H1 (cell line): ENCODE measurements at regions not wholly inside any gene's neighbourhood (a gene's known extent, or its start where the extent isn't known, plus 50 kb on each side); places are given as distances from the start of the nearest gene placed in this dataset.

Experiments
- CTCF ChIA-PET: fragments of 300-600 bp; sonication (Branson Sonifier 250); formaldehyde crosslinking; loops from one replicate; lab custom pipeline; 2021; ENCODE audit not compliant: partially characterized antibody; lab: Charles Lee
- POLR2A ChIA-PET: fragments of 300-600 bp; sonication (Branson Sonifier 250); formaldehyde crosslinking; loops from one replicate; lab custom pipeline; 2021; ENCODE audit warnings: inconsistent platforms; ENCODE audit not compliant: partially characterized antibody; lab: Charles Lee
- DNase-seq, 2 experiments: peaks; one replicate each; pipeline versions ENCODE4 v3.0.0 to v3.0.0-alpha.2; 2010 to 2022; ENCODE audit warnings: low spot score in 2 of 2, low read depth in 1 of 2, mixed read lengths in 1 of 2
- FAIRE-seq: peaks from 2 replicates; lab custom pipeline; 2011; peaks lifted over from hg19 to GRCh38; lab: Jason Lieb, UNC
- H2AFZ ChIP-seq: 2 replicates; pipeline ENCODE4 v1.8.1; 2012; ENCODE audit warnings: low read length, inconsistent platforms
- H2AK5ac ChIP-seq: 2 replicates; pipeline ENCODE4 v1.6.1; 2013; ENCODE audit warnings: low read depth, low read length
- H2BK120ac ChIP-seq: replicated peaks from 2 replicates; pipeline ENCODE3; 2013; ENCODE audit warnings: low read depth, low read length, inconsistent platforms
- H2BK12ac ChIP-seq: 2 replicates; pipeline ENCODE4 v1.6.1; 2013; ENCODE audit warnings: low read depth, low read length
- H2BK15ac ChIP-seq: 2 replicates; pipeline ENCODE4 v1.6.1; 2013; ENCODE audit warnings: low read length
- H2BK20ac ChIP-seq: 2 replicates; pipeline ENCODE4 v1.6.1; 2013; ENCODE audit warnings: low read length
- H2BK5ac ChIP-seq: 2 replicates; pipeline ENCODE4 v1.6.1; 2013; ENCODE audit warnings: low read depth, low read length
- H3K14ac ChIP-seq: 2 replicates; pipeline ENCODE4 v1.6.1; 2013; ENCODE audit warnings: inconsistent platforms; ENCODE audit not compliant: insufficient read length
- H3K18ac ChIP-seq: 2 replicates; pipeline ENCODE4 v1.6.1; 2013; ENCODE audit warnings: low read length; ENCODE audit errors: extremely low read depth
- H3K23ac ChIP-seq: 2 replicates; pipeline ENCODE4 v1.6.1; 2013; ENCODE audit warnings: inconsistent platforms; ENCODE audit not compliant: insufficient read length
- H3K23me2 ChIP-seq: 2 replicates; pipeline ENCODE4 v1.6.1; 2013; ENCODE audit warnings: low read depth, low read length
- H3K27ac ChIP-seq: 2 replicates; pipeline ENCODE4 v1.6.1; 2011; ENCODE audit warnings: low read depth, low read length, inconsistent platforms
- H3K27me3 ChIP-seq, 4 experiments: replicated peaks in 1 of 4; 1 replicate in 1 of 4; 2 replicates in 3 of 4; pipeline versions ENCODE4 v1.6.1 to v1.8.1; 2011 to 2013; ENCODE audit warnings: low read length in 3 of 4, mild to moderate bottlenecking in 3 of 4, inconsistent platforms in 2 of 4, mixed read lengths in 2 of 4, moderate library complexity in 1 of 4; ENCODE audit not compliant: control insufficient read depth in 3 of 4, insufficient read depth in 3 of 4; ENCODE audit errors: extremely low read depth in 1 of 4
- H3K36me3 ChIP-seq, 4 experiments: 2 replicates each; pipeline versions ENCODE4 v1.6.1 to v1.8.1; 2011 to 2013; ENCODE audit warnings: mild to moderate bottlenecking in 4 of 4, low read length in 3 of 4, moderate library complexity in 2 of 4, control low read depth in 1 of 4, inconsistent platforms in 1 of 4; ENCODE audit not compliant: insufficient read depth in 4 of 4, control insufficient read depth in 2 of 4
- H3K4ac ChIP-seq: replicated peaks from 2 replicates; pipeline ENCODE3; 2013; ENCODE audit warnings: low read length, low read depth, mixed read lengths, inconsistent platforms; ENCODE audit not compliant: insufficient read length
- H3K4me1 ChIP-seq, 4 experiments: replicated peaks in 1 of 4; 1 replicate in 1 of 4; 2 replicates in 3 of 4; pipeline versions ENCODE4 v1.6.1 to v1.8.1; 2011 to 2013; ENCODE audit warnings: low read length in 3 of 4, inconsistent platforms in 2 of 4, mixed read lengths in 1 of 4; ENCODE audit not compliant: insufficient read depth in 4 of 4, control insufficient read depth in 3 of 4
- H3K4me2 ChIP-seq, 2 experiments: 2 replicates each; pipeline versions ENCODE4 v1.6.1 to v1.8.1; 2011 to 2013; ENCODE audit warnings: low read depth in 2 of 2, low read length in 2 of 2, control low read depth in 1 of 2, inconsistent platforms in 1 of 2, mild to moderate bottlenecking in 1 of 2; ENCODE audit not compliant: insufficient read depth in 1 of 2
- H3K4me3 ChIP-seq, 4 experiments: fragments of 200-600, 300-600 bp in 1 of 4; sonication (generic), shearing (Covaris generic), sonication (Bioruptor Twin) in 1 of 4; 2 replicates each; pipeline versions ENCODE4 v1.5.1 to v1.8.1; 2011 to 2016; ENCODE audit warnings: low read length in 4 of 4, low read depth in 3 of 4, control low read depth in 2 of 4, inconsistent platforms in 2 of 4, mild to moderate bottlenecking in 2 of 4, mixed read lengths in 1 of 4, moderate library complexity in 1 of 4; ENCODE audit not compliant: insufficient read depth in 2 of 4; ENCODE audit errors: extremely low read depth in 1 of 4
- H3K56ac ChIP-seq: replicated peaks from 2 replicates; pipeline ENCODE3; 2013; ENCODE audit warnings: low read depth, mild to moderate bottlenecking, mixed read lengths, low read length, inconsistent platforms; ENCODE audit not compliant: insufficient read length
- H3K79me1 ChIP-seq: 2 replicates; pipeline ENCODE4 v1.6.1; 2013; ENCODE audit warnings: low read depth, low read length, control low read depth
- H3K79me2 ChIP-seq, 2 experiments: 2 replicates each; pipeline versions ENCODE4 v1.6.1 to v1.8.1; 2012 to 2013; ENCODE audit warnings: low read length in 2 of 2, mild to moderate bottlenecking in 2 of 2, inconsistent platforms in 1 of 2; ENCODE audit not compliant: insufficient read depth in 2 of 2, control insufficient read depth in 1 of 2
- H3K9ac ChIP-seq, 4 experiments: replicated peaks in 1 of 4; 1 replicate in 1 of 4; 2 replicates in 3 of 4; pipeline versions ENCODE4 v1.6.1 to v1.8.1; 2011 to 2013; ENCODE audit warnings: low read depth in 3 of 4, low read length in 3 of 4, control low read depth in 2 of 4, mild to moderate bottlenecking in 2 of 4, moderate library complexity in 2 of 4, inconsistent platforms in 1 of 4; ENCODE audit errors: extremely low read depth in 1 of 4
- H3K9me3 ChIP-seq, 2 experiments: 2 replicates each; pipeline versions ENCODE4 v1.6.1 to v1.8.1; 2012 to 2013; ENCODE audit warnings: mild to moderate bottlenecking in 2 of 2, moderate library complexity in 2 of 2, control low read depth in 1 of 2, inconsistent platforms in 1 of 2, low read depth in 1 of 2, low read length in 1 of 2, mixed read lengths in 1 of 2; ENCODE audit not compliant: insufficient read depth in 2 of 2
- H4K20me1 ChIP-seq, 2 experiments: replicated peaks in 1 of 2; 2 replicates each; pipeline versions ENCODE3 to v1.8.1; 2011 to 2013; ENCODE audit warnings: inconsistent platforms in 2 of 2, low read length in 2 of 2, mild to moderate bottlenecking in 1 of 2; ENCODE audit not compliant: insufficient read depth in 2 of 2, control insufficient read depth in 1 of 2
- H4K5ac ChIP-seq: 2 replicates; pipeline ENCODE4 v1.6.1; 2013; ENCODE audit warnings: low read length, low read depth, mixed read lengths, inconsistent platforms; ENCODE audit not compliant: insufficient read length
- H4K8ac ChIP-seq: 2 replicates; pipeline ENCODE4 v1.8.0; 2013; ENCODE audit warnings: mild to moderate bottlenecking, moderate library complexity, low read length, inconsistent platforms; ENCODE audit not compliant: insufficient read depth; ENCODE audit errors: extremely low read depth
- H4K91ac ChIP-seq: replicated peaks from 2 replicates; pipeline ENCODE3; 2013; ENCODE audit warnings: low read length, mixed read lengths, inconsistent platforms; ENCODE audit not compliant: insufficient read length
- ASH2L ChIP-seq: fragments of 200-600, 300-600 bp; sonication (generic); IDR thresholded peaks from one replicate; pipeline ENCODE4 v1.7.1; 2017; ENCODE audit warnings: low read length
- CBX5 ChIP-seq: fragments of 300-800, 300-1000 bp; sonication (generic); IDR thresholded peaks from 2 replicates; pipeline ENCODE4 v1.7.1; 2016; ENCODE audit warnings: antibody characterized with exemption, low read length, low read depth
- CEBPB ChIP-seq: IDR thresholded peaks from 2 replicates; pipeline ENCODE4 v1.6.1; 2012; ENCODE audit warnings: low read depth, low read length
- CHD1 ChIP-seq: IDR thresholded peaks from 2 replicates; pipeline ENCODE4 v1.6.1; 2012; ENCODE audit warnings: low read depth, low read length, improper control_type of control experiment
- EP300 ChIP-seq, 2 experiments: IDR thresholded peaks; 1 replicate in 1 of 2; 2 replicates in 1 of 2; pipeline ENCODE4 v1.6.1; 2011 to 2012; ENCODE audit warnings: low read depth in 2 of 2, low read length in 2 of 2, mild to moderate bottlenecking in 2 of 2, borderline replicate concordance in 1 of 2, inconsistent platforms in 1 of 2, moderate library complexity in 1 of 2
- FOSL1 ChIP-seq: IDR thresholded peaks from 2 replicates; pipeline ENCODE4 v1.6.1; 2011; ENCODE audit warnings: mild to moderate bottlenecking, low read depth, low read length, moderate library complexity; ENCODE audit not compliant: insufficient read depth
- GTF2F1 ChIP-seq: IDR thresholded peaks from 2 replicates; pipeline ENCODE4 v1.6.1; 2012; ENCODE audit warnings: low read depth, low read length, improper control_type of control experiment, borderline replicate concordance
- HDAC6 ChIP-seq: IDR thresholded peaks from one replicate; pipeline ENCODE4 v1.7.1; 2012; ENCODE audit warnings: low read depth, mild to moderate bottlenecking, inconsistent platforms, low read length, moderate library complexity
- JUN ChIP-seq: IDR thresholded peaks from 2 replicates; pipeline ENCODE4 v1.6.1; 2011; ENCODE audit warnings: low read depth, mild to moderate bottlenecking, improper control_type of control experiment, low read length
- JUND ChIP-seq: IDR thresholded peaks from 2 replicates; pipeline ENCODE4 v1.6.1; 2011; ENCODE audit warnings: mild to moderate bottlenecking, improper control_type of control experiment, low read length
- NRF1 ChIP-seq: IDR thresholded peaks from 2 replicates; pipeline ENCODE4 v1.6.1; 2011; ENCODE audit warnings: mild to moderate bottlenecking, low read depth, low read length, improper control_type of control experiment
- RFX5 ChIP-seq: IDR thresholded peaks from 2 replicates; pipeline ENCODE4 v1.6.1; 2011; ENCODE audit warnings: low read depth, low read length, improper control_type of control experiment, borderline replicate concordance
- RNF2 ChIP-seq: fragments of 200-900, 300-1000 bp; sonication (generic); IDR thresholded peaks from 2 replicates; pipeline ENCODE4 v1.7.1; 2016; ENCODE audit warnings: borderline replicate concordance, low read depth, mild to moderate bottlenecking, antibody characterized with exemption, low read length; ENCODE audit not compliant: poor library complexity, severe bottlenecking; ENCODE audit errors: missing control alignments
- SIN3A ChIP-seq, 2 experiments: IDR thresholded peaks in 1 of 2; conservative IDR thresholded peaks in 1 of 2; 2 replicates each; pipeline ENCODE4 v1.6.1; 2011 to 2012; ENCODE audit warnings: low read length in 2 of 2, improper control_type of control experiment in 1 of 2, low read depth in 1 of 2, mild to moderate bottlenecking in 1 of 2
- TAF1 ChIP-seq: IDR thresholded peaks from 2 replicates; pipeline ENCODE4 v1.6.1; 2011; ENCODE audit warnings: mild to moderate bottlenecking, low read depth, low read length
- WGBS, 2 experiments: shearing (Covaris generic) in 1 of 2; methylation state at CpG; one replicate each; pipeline versions ENCODE4 v1.1.6 to v1.1.7; 2013 to 2015; ENCODE audit warnings: low lambda C conversion rate in 2 of 2, mixed read lengths in 2 of 2, inconsistent platforms in 1 of 2, low coverage in 1 of 2, missing lambda C conversion rate in 1 of 2; ENCODE audit not compliant: insufficient replicate concordance in 2 of 2, insufficient coverage in 1 of 2, insufficient read length in 1 of 2; ENCODE audit errors: extremely low coverage in 1 of 2, missing lambda C conversion rate in 1 of 2; 5-methylcytosine and 5-hydroxymethylcytosine counted together

- no peaks in the 10 kb centered on the region for H3K27me3 ChIP-seq
- CTCF ChIA-PET, result interaction anchor here (0.6 to 0.8 kb wide), 2 partner anchors 84 to 155 kb away, joined by 3 read pairs; no protein-coding TSS in a partner anchor
- no peaks in the 10 kb centered on the region for H3K79me1 ChIP-seq
- H3K9me3 ChIP-seq, result no peaks in the 10 kb centered on the region
- H3K4me1 ChIP-seq, result no peaks in the 10 kb centered on the region
- no peak overlapping the region for H2AFZ ChIP-seq
- no peak overlapping the region for H4K5ac ChIP-seq
- H2BK15ac ChIP-seq, result no peak overlapping the region
- H4K91ac ChIP-seq, result no peak overlapping the region
- no peak for FAIRE-seq
- no peak overlapping the region for H4K8ac ChIP-seq
- no peak overlapping the region for H2BK120ac ChIP-seq
- no peak overlapping the region for H3K56ac ChIP-seq
- no peak overlapping the region for H2BK5ac ChIP-seq
- no peak overlapping the region for H3K9ac ChIP-seq
- DNase-seq, result no peak
- no peak overlapping the region for H3K4ac ChIP-seq
- H3K4me3 ChIP-seq, result no peak overlapping the region
- no peak overlapping the region for H2BK20ac ChIP-seq
- WGBS, 2 experiments, result 73% methylated on average over 4 of the region's 4 CpGs; no CpG with 5 or more reads in 1 of the 2 experiments
- no peak overlapping the region for H3K27ac ChIP-seq
- no peak for TF ChIP-seq EP300 (IDR thresholded peaks at IDR 0.05; ENCODE audit: borderline replicate concordance in 1 of 2, low read depth in 2 of 2, low read length in 2 of 2)
- no peak for TF ChIP-seq JUND
- no peak for TF ChIP-seq CBX5
- TF ChIP-seq RFX5, result no peak
- no peak for TF ChIP-seq NRF1
- TF ChIP-seq CHD1, result no peak
- TF ChIP-seq RNF2, result no peak
- no peak for TF ChIP-seq HDAC6
- TF ChIP-seq SIN3A (conservative IDR thresholded peaks at IDR 0.05 in 1 of 2, IDR thresholded peaks at IDR 0.05 in 1 of 2; ENCODE audit: low read depth in 1 of 2, low read length in 2 of 2), result no peak
- no peak for TF ChIP-seq GTF2F1
- no peak for TF ChIP-seq TAF1
- TF ChIP-seq CEBPB, result no peak
- TF ChIP-seq ASH2L, result no peak
- TF ChIP-seq JUN, result no peak
- TF ChIP-seq FOSL1, result no peak
- POLR2A ChIA-PET, result no interaction called here
- H3K79me2 ChIP-seq, result no peaks in the 10 kb centered on the region
- H3K23ac ChIP-seq, result no peak overlapping the region
- no peaks in the 10 kb centered on the region for H3K36me3 ChIP-seq
- no peaks in the 10 kb centered on the region for H3K23me2 ChIP-seq
- H3K18ac ChIP-seq, result no peak overlapping the region
- no peak overlapping the region for H2AK5ac ChIP-seq
- H4K20me1 ChIP-seq, result no peaks in the 10 kb centered on the region
- no peak overlapping the region for H2BK12ac ChIP-seq
- H3K4me2 ChIP-seq, result no peak overlapping the region
- no peak overlapping the region for H3K14ac ChIP-seq
Observed at GRCh38 chr4:10315638-10316037, 141.6 kb downstream of the ZNF518B start.
